IgD-negative memory B cell (primary cell): ENCODE measurements at regions not wholly inside any gene's neighbourhood (a gene's known extent, or its start where the extent isn't known, plus 50 kb on each side); places are given as distances from the start of the nearest gene placed in this dataset.

Source experiments
- H3K27ac Mint-ChIP-seq, 3 donors: one replicate each; pipeline ENCODE4 v1.8.0; 2020 to 2022; ENCODE audit warnings: mild to moderate bottlenecking in 3 of 3, mixed read lengths in 3 of 3, moderate library complexity in 1 of 3
- H3K27me3 Mint-ChIP-seq: one replicate; pipeline ENCODE4 v1.8.0; 2021; ENCODE audit warnings: mixed read lengths
- H3K36me3 Mint-ChIP-seq: one replicate; pipeline ENCODE4 v1.8.0; 2020; ENCODE audit warnings: mild to moderate bottlenecking, mixed read lengths
- H3K4me1 Mint-ChIP-seq, 3 donors: one replicate each; pipeline ENCODE4 v1.8.0; 2020 to 2022; ENCODE audit warnings: mixed read lengths in 3 of 3, mild to moderate bottlenecking in 1 of 3
- H3K4me3 Mint-ChIP-seq, 4 donors: one replicate each; pipeline ENCODE4 v1.8.0; 2020 to 2022; ENCODE audit warnings: mild to moderate bottlenecking in 4 of 4, mixed read lengths in 4 of 4, moderate library complexity in 3 of 4
- H3K9me3 Mint-ChIP-seq, 3 donors: one replicate each; pipeline ENCODE4 v1.8.0; 2020 to 2021; ENCODE audit warnings: mixed read lengths in 3 of 3, mild to moderate bottlenecking in 1 of 3

GRCh38 chr3:20334842-20335241 is 148.8 kb upstream of the SGO1 start:
- no peaks in the 10 kb centered on the region for H3K4me1 Mint-ChIP-seq
- H3K27ac Mint-ChIP-seq = no peak overlapping the region
- peaks cover 0 to 3% (median 0%) of the 10 kb centered on the region in 3 donors for H3K9me3 Mint-ChIP-seq
- H3K27me3 Mint-ChIP-seq = peaks cover 3% of the 10 kb centered on the region
- no peaks in the 10 kb centered on the region for H3K36me3 Mint-ChIP-seq
- H3K4me3 Mint-ChIP-seq = no peak overlapping the region

DNA sequence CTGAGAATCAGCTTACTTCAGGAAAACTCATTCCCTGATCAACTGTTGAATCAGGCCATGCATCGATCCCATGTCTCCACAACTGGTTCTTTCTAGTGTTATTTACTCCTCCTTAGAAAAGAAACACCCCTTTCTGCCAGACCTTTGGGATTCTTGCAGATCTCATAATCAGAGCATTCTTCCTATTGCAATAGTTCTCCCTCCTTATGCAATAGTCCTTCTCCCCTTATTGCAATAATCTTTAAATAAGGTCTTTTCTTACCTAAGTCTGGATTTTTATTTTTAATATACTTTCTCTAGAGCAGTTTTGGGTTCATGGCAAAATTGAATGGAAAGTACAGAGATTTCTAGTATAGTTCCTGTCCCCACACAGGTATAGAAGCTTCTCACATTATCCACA is 141.9 kb upstream of the SGO1 start:
- no peak overlapping the region for H3K4me3 Mint-ChIP-seq
- H3K27ac Mint-ChIP-seq = no peak overlapping the region
- H3K27me3 Mint-ChIP-seq = no peaks in the 10 kb centered on the region
- H3K4me1 Mint-ChIP-seq = peaks cover 4 to 5% (median 5%) of the 10 kb centered on the region in 3 donors
- H3K9me3 Mint-ChIP-seq = peaks cover 0 to 3% (median 0%) of the 10 kb centered on the region in 3 donors
- H3K36me3 Mint-ChIP-seq = no peaks in the 10 kb centered on the region

DNA sequence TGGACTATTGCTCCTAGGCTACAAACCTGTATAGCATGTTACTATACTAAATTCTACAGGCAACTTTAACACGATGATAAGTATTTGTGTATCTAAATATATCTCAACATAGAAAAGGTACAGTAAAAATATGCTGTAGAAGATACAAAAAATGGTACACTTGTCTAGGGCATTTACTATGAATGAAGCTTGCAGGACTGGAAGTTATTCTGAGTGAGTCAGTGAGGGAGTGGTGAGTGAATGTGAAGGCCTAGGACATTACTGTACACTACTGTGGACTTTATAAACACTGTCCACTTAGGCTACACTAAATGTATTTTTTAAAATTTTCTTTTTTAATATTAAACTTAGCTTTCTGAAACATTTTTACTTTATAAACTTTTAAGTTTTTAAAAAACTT is 140.5 kb upstream of the SGO1 start:
- Mint-ChIP-seq H3K36me3 (no peaks in the 10 kb centered on the region), H3K9me3 (peaks cover 0 to 3% (median 0%) of the 10 kb centered on the region in 3 donors), H3K4me1 (peaks cover 5% of the 10 kb centered on the region in 3 donors), H3K27me3 (no peaks in the 10 kb centered on the region), H3K4me3 (no peak overlapping the region), H3K27ac (no peak overlapping the region)

DNA sequence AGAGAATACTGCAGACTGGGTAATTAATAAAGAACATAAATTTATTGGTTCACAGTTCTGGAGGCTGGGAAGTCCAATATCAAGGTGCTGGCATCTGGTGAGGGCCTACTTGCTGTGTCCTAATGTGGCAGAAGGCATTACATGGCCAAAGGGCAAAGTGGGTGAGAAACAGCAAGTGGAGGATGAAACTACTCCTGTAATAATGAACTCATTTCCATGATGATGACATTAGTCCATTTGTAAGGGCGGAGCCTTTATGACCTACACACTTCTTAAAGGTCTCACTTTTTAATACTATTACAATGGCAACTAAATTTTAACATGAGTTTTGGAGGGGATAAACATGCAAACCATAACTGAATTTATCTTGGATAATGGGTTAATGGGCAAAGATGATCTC is 139.6 kb upstream of the SGO1 start:
- Mint-ChIP-seq H3K27ac (no peak overlapping the region), H3K4me1 (peaks cover 5% of the 10 kb centered on the region in 3 donors), H3K9me3 (no peaks in the 10 kb centered on the region), H3K36me3 (no peaks in the 10 kb centered on the region), H3K27me3 (no peaks in the 10 kb centered on the region), H3K4me3 (no peak overlapping the region)

DNA sequence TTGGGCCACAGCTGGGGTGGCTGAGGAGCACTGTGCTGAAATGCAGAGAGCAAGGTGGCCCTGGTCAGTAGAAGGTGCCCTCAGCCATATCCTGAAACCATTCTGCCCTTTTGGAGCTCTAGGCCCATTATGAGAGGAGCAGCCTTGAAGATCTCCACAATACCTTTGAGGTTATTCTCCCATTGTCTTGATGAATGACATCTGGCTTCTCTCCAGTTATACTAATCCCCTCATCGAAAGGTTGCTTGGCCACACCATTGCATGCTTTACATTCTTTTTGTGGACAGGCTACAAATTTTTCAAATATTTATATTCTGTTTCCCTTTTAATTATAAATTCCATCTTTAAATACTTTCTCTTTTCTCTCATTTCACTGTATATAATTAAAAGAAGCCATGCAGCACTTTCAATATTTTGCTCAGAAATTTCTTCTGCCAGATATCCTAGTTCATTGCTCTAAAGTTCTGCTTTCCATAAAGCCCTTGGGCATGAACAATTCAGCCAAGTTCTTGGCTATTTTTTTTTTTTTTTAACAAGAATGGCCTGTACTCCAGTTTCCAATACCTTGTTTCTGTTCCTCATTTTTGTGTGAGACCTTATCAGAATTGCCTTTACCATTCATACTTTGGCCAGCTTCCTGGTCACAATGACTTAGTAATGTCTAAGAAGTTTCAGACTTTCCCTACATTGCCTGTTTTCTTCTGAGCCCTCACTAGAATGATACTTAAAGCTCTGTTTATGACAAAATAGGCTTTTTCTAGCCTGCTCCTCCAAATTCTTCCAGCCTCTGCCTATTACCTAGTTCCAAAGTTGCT is 138.9 kb upstream of the SGO1 start:
- Mint-ChIP-seq H3K4me3 (no peak overlapping the region), H3K4me1 (peaks cover 5% of the 10 kb centered on the region in 3 donors), H3K27me3 (no peaks in the 10 kb centered on the region)

DNA sequence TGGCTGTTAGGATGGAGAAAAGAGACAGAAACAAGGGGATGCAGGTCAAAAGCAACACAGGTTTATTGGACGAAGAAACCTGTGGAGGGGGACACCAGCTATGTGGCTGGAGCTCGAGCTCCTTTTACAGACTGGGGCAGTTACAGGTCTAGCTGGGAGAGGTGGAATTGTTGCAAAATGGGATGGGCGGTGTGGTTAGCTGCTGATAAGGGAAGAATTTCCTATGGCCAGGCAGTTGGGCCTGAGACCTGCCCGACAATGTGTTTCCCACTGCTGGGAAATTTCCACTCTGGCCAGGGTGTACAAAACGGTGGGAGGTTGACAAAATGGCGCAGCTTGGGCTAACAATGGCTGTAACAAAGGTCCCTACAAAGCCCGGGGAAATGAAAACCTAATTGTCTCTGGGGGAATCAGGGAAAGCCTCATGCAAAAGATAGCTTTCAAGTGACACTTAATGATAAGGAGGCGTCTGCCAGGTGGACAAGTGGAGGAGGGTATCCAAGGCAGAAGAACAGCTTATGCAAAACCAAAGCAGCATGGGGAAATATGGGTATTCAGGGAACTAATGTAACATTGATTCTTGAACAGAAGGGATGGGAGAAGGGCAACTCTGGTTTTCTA is 137.4 kb upstream of the SGO1 start:
- H3K4me1 Mint-ChIP-seq = peaks cover 5% of the 10 kb centered on the region in 3 donors
- no peak overlapping the region for H3K4me3 Mint-ChIP-seq
- no peak overlapping the region for H3K27ac Mint-ChIP-seq
- no peaks in the 10 kb centered on the region for H3K9me3 Mint-ChIP-seq
- peaks cover 2% of the 10 kb centered on the region for H3K36me3 Mint-ChIP-seq
- no peaks in the 10 kb centered on the region for H3K27me3 Mint-ChIP-seq

More for the DNA sequence above, 138.9 kb upstream of the SGO1 start:
- Mint-ChIP-seq H3K9me3 (no peaks in the 10 kb centered on the region), H3K27ac (no peak overlapping the region), H3K36me3 (no peaks in the 10 kb centered on the region)

DNA sequence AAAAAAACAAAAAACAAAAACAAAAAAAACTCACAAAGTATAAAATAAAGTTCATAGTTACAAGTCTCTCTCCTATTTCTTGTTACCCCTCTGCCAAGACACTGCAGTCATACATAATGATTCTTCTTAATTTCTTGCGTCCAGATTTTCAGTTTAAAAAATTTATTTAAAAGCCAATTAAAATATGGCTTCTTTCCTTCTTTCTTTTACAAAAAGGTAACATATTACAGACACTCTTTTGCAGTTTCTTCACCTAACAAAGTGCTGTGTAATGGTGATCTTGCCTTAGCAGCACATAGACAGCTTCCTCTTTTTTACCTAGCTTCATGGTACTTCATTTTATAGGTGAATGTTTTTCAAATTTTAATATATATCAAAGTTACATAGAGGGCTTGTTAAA is 136.1 kb upstream of the SGO1 start:
- Mint-ChIP-seq H3K36me3 (peaks cover 3% of the 10 kb centered on the region), H3K27ac (no peak overlapping the region), H3K27me3 (no peaks in the 10 kb centered on the region), H3K4me3 (no peak overlapping the region), H3K9me3 (no peaks in the 10 kb centered on the region), H3K4me1 (peaks cover 5% of the 10 kb centered on the region in 3 donors)

DNA sequence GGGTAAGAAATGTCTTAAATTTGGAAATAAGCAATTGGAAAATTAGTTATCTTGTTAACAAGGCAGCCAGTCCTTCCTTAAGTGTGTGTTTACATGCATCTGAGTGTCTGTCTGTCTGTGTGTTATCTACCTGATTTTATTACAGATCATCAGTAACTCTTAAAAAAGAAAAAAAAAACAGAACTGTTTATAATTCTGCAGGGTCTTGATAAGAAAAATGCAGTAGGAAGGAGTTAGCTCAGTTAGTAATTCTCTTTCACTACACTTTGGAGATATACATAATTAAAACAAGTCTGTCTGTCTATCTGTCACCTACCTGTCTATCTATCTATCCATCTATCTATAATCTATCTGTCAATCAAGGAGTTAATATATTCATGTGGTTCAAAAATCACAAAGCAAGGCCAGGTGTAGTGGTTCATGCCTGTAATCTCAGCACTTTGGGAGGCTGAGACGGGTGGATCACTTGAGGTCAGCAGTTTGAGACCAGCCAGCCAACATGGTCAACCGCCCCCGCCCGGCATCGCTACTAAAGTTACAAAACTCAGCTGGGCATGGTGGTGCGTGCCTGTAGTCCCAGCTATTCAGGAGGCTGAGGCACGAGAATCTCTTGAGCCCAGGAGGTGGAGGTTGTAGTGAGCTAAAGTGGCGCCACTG is 135.5 kb upstream of the SGO1 start:
- no peaks in the 10 kb centered on the region for H3K9me3 Mint-ChIP-seq
- H3K4me1 Mint-ChIP-seq = peaks cover 5% of the 10 kb centered on the region in 3 donors
- no peak overlapping the region for H3K4me3 Mint-ChIP-seq
- no peaks in the 10 kb centered on the region for H3K27me3 Mint-ChIP-seq
- no peak overlapping the region for H3K27ac Mint-ChIP-seq
- H3K36me3 Mint-ChIP-seq = peaks cover 4% of the 10 kb centered on the region

- Mint-ChIP-seq H3K27me3 (no peaks in the 10 kb centered on the region), H3K4me3 (no peak overlapping the region), H3K9me3 (no peaks in the 10 kb centered on the region), H3K36me3 (peaks cover 4% of the 10 kb centered on the region), H3K27ac (no peak overlapping the region), H3K4me1 (peaks cover 5% of the 10 kb centered on the region in 3 donors)
Observed at GRCh38 chr3:20320489-20320888, 134.5 kb upstream of the SGO1 start.

DNA sequence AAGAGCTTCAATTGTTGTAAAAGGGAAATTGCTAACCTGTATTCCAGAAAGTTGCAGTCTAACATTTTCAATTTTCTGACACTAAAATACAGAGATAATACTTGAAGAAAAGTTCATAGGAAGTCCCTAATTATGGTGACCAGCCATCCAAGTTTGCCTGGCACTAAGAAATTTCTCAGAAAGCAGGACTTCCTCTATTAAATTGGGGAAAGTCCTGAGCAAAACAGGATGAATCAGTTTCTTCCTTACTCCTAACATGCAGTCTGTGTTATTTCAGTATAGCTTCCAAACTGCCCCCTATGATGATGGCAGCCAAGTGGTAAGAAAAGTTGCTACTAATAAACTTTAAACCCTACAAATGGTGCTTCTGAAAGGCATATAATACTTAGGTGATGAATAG is 133.5 kb upstream of the SGO1 start:
- Mint-ChIP-seq H3K4me3 (no peak overlapping the region), H3K27ac (no peak overlapping the region), H3K9me3 (no peaks in the 10 kb centered on the region), H3K4me1 (peaks cover 0 to 1% (median 0%) of the 10 kb centered on the region in 3 donors), H3K36me3 (peaks cover 4% of the 10 kb centered on the region), H3K27me3 (no peaks in the 10 kb centered on the region)

DNA sequence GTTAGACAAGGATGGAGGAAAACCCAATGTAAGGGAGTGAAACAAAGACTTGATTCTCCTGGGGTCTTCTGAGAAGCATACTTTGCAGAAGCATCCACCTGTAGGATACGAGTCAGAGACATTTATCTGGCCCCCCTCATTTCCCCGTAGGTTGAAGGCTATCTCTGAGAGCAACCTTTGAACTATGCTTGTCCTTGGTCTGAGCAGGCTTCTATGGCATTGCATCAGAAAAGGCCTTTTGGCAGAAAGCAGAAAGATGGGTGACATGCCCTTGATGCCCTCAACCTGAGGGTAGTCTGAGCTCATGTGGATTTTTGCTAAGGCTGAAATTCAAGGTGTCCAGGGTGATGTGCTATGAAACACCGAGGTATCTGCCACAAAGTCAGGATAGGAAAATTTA is 131.6 kb upstream of the SGO1 start:
- H3K27ac Mint-ChIP-seq = peak overlapping the region in 1 of 3 donors; percentile 83
- H3K36me3 Mint-ChIP-seq = peaks cover 4% of the 10 kb centered on the region
- no peaks in the 10 kb centered on the region for H3K27me3 Mint-ChIP-seq
- no peak overlapping the region for H3K4me3 Mint-ChIP-seq
- peaks cover 0 to 1% (median 0%) of the 10 kb centered on the region in 3 donors for H3K4me1 Mint-ChIP-seq
- no peaks in the 10 kb centered on the region for H3K9me3 Mint-ChIP-seq

DNA sequence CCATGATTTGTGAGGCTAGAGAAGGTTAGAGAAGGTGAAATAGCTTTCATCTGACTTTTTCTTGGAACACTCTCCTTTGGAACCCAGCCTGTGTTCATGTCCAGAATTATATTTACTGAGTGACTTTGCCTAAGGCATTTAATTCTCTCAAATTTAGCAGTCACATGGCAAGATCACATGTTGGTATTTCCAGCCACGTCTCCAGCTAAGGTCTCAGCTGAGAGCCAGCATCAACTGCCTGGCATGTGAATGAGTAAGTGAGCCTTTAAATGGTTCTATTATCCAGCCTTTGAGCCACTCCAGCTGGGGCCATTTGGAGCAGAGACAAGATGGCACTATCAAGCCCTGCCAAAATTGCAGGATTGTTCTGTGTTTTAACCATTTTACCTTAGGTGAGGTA is 130.2 kb upstream of the SGO1 start:
- H3K4me3 Mint-ChIP-seq = no peak overlapping the region
- no peaks in the 10 kb centered on the region for H3K4me1 Mint-ChIP-seq
- H3K9me3 Mint-ChIP-seq = peaks cover 0 to 4% (median 3%) of the 10 kb centered on the region in 3 donors
- no peak overlapping the region for H3K27ac Mint-ChIP-seq
- peaks cover 4% of the 10 kb centered on the region for H3K36me3 Mint-ChIP-seq
- H3K27me3 Mint-ChIP-seq = no peaks in the 10 kb centered on the region

DNA sequence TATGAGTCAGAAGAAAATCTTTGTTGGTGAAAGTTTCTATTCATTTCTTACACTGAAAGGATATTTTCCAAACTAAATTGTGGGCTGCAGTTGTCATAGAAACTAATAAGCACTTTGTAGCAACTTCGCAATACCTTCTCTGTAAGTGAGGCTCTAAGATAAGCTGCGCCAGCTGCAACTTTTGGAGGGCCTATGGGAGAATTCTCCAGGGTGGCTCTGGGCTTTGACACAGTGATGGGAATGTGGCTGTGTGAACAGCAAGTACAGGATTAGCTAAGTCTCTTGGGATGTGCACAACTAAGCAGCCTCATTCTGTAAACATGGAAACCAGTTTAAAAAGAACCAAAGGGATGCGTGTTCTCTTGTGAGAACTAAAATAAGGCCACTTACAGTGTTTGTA is 124.6 kb upstream of the SGO1 start:
- no peaks in the 10 kb centered on the region for H3K4me1 Mint-ChIP-seq
- H3K4me3 Mint-ChIP-seq = no peak overlapping the region
- H3K27me3 Mint-ChIP-seq = peaks cover 2% of the 10 kb centered on the region
- H3K27ac Mint-ChIP-seq = no peak overlapping the region
- H3K9me3 Mint-ChIP-seq = peaks cover 0 to 4% (median 3%) of the 10 kb centered on the region in 3 donors
- peaks cover 2% of the 10 kb centered on the region for H3K36me3 Mint-ChIP-seq

DNA sequence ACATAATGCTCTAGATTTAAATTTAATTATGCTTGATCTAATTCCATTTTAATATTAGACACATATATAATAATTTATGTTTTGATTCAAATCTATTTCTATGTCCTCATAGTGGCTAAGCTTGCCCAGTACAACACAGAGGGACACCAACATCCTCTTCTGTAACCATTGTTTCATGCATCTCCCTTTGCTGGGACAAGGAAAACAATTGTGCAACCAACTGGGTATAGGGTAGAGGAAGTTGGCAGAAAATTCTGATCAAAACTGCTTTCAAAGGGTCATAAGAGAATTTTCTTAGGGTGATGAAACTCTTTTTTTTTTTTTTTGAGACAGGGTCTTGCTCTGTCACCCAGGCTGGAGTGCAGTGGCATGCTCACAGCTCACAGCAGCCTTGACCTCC is 121.4 kb upstream of the SGO1 start:
- H3K27ac Mint-ChIP-seq = no peak overlapping the region
- H3K36me3 Mint-ChIP-seq = peaks cover 2% of the 10 kb centered on the region
- peaks cover 0 to 3% (median 3%) of the 10 kb centered on the region in 3 donors for H3K9me3 Mint-ChIP-seq
- H3K4me3 Mint-ChIP-seq = no peak overlapping the region
- H3K4me1 Mint-ChIP-seq = no peaks in the 10 kb centered on the region
- peaks cover 2% of the 10 kb centered on the region for H3K27me3 Mint-ChIP-seq

DNA sequence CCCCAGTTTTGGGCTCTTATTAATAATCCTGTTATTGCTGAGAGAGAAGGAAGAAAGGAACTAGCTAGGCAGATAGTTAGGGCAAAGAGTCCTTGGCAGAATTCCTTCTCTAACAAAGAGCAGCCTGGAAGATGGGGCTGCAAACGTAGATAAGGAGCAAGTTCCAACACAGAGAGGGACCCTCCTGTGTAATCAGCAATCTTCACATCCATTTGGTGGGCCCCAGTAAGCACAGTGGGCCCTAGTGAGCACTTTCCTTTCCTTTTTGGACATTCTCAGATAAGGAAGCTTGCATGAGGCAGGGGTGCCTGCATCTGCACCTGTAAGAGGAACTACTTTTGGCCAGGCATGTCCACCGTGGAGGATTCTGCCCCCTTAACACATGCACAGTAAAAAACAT is 119.6 kb upstream of the SGO1 start:
- H3K4me1 Mint-ChIP-seq = no peaks in the 10 kb centered on the region
- H3K9me3 Mint-ChIP-seq = no peaks in the 10 kb centered on the region
- H3K27me3 Mint-ChIP-seq = peaks cover 2% of the 10 kb centered on the region
- no peak overlapping the region for H3K4me3 Mint-ChIP-seq
- H3K36me3 Mint-ChIP-seq = peaks cover 2% of the 10 kb centered on the region
- H3K27ac Mint-ChIP-seq = no peak overlapping the region
